Colonic mucosa (tissue), 4 donors: ENCODE measurements at regions not wholly inside any gene's neighbourhood (a gene's known extent, or its start where the extent isn't known, plus 50 kb on each side); places are given as distances from the start of the nearest gene placed in this dataset.

ENCODE experiments used
- DNase-seq: peaks from one replicate; pipeline ENCODE4 v3.0.0-alpha.2; 2020
- H3K27ac ChIP-seq: fragments of 200-600 bp; one replicate; pipeline ENCODE4 v1.8.0; 2021
- H3K27me3 ChIP-seq: fragments of 200-600 bp; one replicate; pipeline ENCODE4 v1.8.0; 2021
- H3K36me3 ChIP-seq: fragments of 200-600 bp; one replicate; pipeline ENCODE4 v1.8.0; 2021
- H3K4me1 ChIP-seq: fragments of 200-600 bp; one replicate; pipeline ENCODE4 v1.8.0; 2021; ENCODE audit warnings: mild to moderate bottlenecking
- H3K4me3 ChIP-seq: fragments of 200-600 bp; one replicate; pipeline ENCODE4 v1.8.0; 2021
- H3K9ac ChIP-seq, 2 donors: one replicate each; pipeline ENCODE4 v1.7.0; 2013; ENCODE audit warnings: control low read depth in 2 of 2, low read depth in 2 of 2, low read length in 2 of 2
- H3K9me3 ChIP-seq: fragments of 200-600 bp; one replicate; pipeline ENCODE4 v1.8.0; 2021
- CTCF ChIP-seq: fragments of 200-600 bp; IDR thresholded peaks from one replicate; pipeline ENCODE4 v1.8.0; 2022; ENCODE audit warnings: antibody characterized with exemption, mild to moderate bottlenecking
- intact Hi-C: fragments of 100-400 bp; cut with DNase I; formaldehyde crosslinking; loops from one replicate; pipeline ENCODE4 v1.14.1; 2022
- donor health status: healthy.
- donor health status: DM: no; HTN: no; CAD: no.
- donor health status: DM: no; HTN: no; CAD: no.

DNA sequence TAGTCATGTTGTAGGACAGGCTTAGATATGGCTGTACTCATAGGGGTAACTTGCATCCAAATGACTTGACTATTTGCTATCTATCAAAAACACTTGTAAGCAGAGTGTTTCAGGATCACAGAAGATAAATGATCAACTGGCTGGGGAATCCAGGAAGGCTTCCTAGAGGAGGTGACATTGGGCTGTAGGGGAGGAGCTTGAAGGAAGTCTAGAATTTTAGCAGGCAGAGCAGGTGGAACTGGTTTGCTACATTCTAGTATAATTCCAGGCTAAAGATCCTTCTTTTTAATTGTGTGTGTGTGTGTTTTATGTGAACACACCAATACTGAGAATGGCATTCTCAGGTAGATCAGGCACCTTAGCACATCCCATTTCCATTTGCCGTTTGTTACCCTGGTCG is 380.3 kb downstream of the MCTP2 start:
- Histone ChIP-seq H3K4me3 (no peak overlapping the region), H3K27ac (no peak overlapping the region), H3K4me1 (no peaks in the 10 kb centered on the region), H3K9ac (no peak overlapping the region), H3K9me3 (no peaks in the 10 kb centered on the region), H3K27me3 (no peaks in the 10 kb centered on the region), H3K36me3 (no peaks in the 10 kb centered on the region)
- DNase-seq: no peak
- intact Hi-C loops: no loop called here
- TF ChIP-seq CTCF: no peak

DNA sequence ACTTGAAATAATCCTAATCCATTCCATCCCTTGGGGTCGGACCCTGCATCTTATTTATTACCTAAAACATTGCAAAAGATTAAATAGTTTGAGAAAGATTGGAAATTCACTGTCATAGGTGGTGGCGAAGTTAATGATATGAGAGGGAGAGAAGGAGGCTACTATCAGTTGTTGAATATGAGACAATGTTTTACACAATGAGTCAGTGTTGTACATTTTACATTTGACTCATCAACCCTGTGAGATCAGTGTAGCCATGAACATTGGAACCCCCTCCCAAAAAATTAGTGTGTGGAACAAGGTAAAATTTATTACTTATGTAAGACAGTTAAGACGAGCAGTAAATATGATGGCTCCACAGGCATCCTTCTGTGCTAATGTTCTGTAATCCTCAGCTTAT is 384.3 kb downstream of the MCTP2 start:
- H3K27ac ChIP-seq: no peak overlapping the region
- intact Hi-C loops: no loop called here
- H3K4me1 ChIP-seq: no peaks in the 10 kb centered on the region
- no peaks in the 10 kb centered on the region for H3K9me3 ChIP-seq
- no peak overlapping the region for H3K4me3 ChIP-seq
- TF ChIP-seq CTCF: no peak
- no peaks in the 10 kb centered on the region for H3K27me3 ChIP-seq
- H3K36me3 ChIP-seq: no peaks in the 10 kb centered on the region
- no peak overlapping the region for H3K9ac ChIP-seq
- no peak for DNase-seq

GRCh38 chr15:94620632-94621031 is 389.3 kb downstream of the MCTP2 start:
- Histone ChIP-seq H3K36me3 (no peaks in the 10 kb centered on the region), H3K9me3 (no peaks in the 10 kb centered on the region), H3K27me3 (no peaks in the 10 kb centered on the region), H3K4me3 (no peak overlapping the region), H3K27ac (no peak overlapping the region), H3K4me1 (no peaks in the 10 kb centered on the region), H3K9ac (no peak overlapping the region)
- intact Hi-C loops: no loop called here
- DNase-seq: no peak
- no peak for TF ChIP-seq CTCF

DNA sequence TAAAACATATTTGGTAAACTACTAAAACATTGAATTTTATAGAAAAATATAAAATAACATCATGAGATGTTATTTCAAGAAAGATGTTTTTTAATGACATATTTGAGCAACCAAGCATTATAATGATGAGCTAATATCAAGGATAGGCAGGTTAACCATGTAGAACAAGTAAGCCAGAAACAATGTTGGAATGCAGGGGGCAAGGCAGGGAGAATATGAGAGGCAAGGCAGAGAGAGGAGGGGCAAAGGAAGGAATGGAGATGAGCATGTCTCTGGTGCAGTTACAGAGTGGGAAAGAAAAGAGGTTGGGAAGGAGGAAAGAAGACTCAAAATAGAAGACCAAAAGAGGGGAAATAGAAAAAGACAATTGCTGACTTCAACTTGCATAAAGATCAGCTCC is 390.4 kb downstream of the MCTP2 start:
- Histone ChIP-seq H3K27ac (no peak overlapping the region), H3K27me3 (no peaks in the 10 kb centered on the region), H3K36me3 (no peaks in the 10 kb centered on the region), H3K4me3 (no peak overlapping the region), H3K9ac (no peak overlapping the region), H3K9me3 (no peaks in the 10 kb centered on the region), H3K4me1 (no peaks in the 10 kb centered on the region)
- intact Hi-C loops: no loop called here
- TF ChIP-seq CTCF: no peak
- no peak for DNase-seq

- intact Hi-C loops: no loop called here
- H3K27me3 ChIP-seq: no peaks in the 10 kb centered on the region
- no peak overlapping the region for H3K27ac ChIP-seq
- no peak for DNase-seq
- no peaks in the 10 kb centered on the region for H3K36me3 ChIP-seq
- H3K9me3 ChIP-seq: no peaks in the 10 kb centered on the region
- H3K4me3 ChIP-seq: no peak overlapping the region
- H3K9ac ChIP-seq: no peak overlapping the region
- TF ChIP-seq CTCF: no peak
- no peaks in the 10 kb centered on the region for H3K4me1 ChIP-seq
Measured at GRCh38 chr15:94626949-94627348, 395.6 kb downstream of the MCTP2 start.

GRCh38 chr15:94631608-94632007 is 400.2 kb downstream of the MCTP2 start:
- no peak for TF ChIP-seq CTCF
- Histone ChIP-seq H3K4me3 (no peak overlapping the region), H3K4me1 (no peaks in the 10 kb centered on the region), H3K9me3 (no peaks in the 10 kb centered on the region), H3K36me3 (no peaks in the 10 kb centered on the region), H3K27ac (no peak overlapping the region), H3K27me3 (no peaks in the 10 kb centered on the region), H3K9ac (no peak overlapping the region)
- DNase-seq: no peak
- intact Hi-C loops: no loop called here
